Activated T-cell treated with anti-CD3 and anti-CD28 coated beads, Interleukin-2, amount 50 U/mL, for 24 hours (primary cell): ENCODE measurements at regions not wholly inside any gene's neighbourhood (a gene's known extent, or its start where the extent isn't known, plus 50 kb on each side); places are given as distances from the start of the nearest gene placed in this dataset.
"Not testable (repeated sequence)": the region's sequence is repeated elsewhere in the genome, so short reads cannot be mapped to it uniquely, and the experiment has no call there.

Experiments used
- DNase-seq: peaks from one replicate; pipeline ENCODE4 v3.0.0-alpha.2; 2020
- H3K27ac Mint-ChIP-seq: 2 replicates; pipeline ENCODE4 v1.8.0; 2020; ENCODE audit warnings: mild to moderate bottlenecking, mixed read lengths
- H3K27me3 Mint-ChIP-seq: 2 replicates; pipeline ENCODE4 v1.8.0; 2020; ENCODE audit warnings: mixed read lengths
- H3K36me3 Mint-ChIP-seq: 2 replicates; pipeline ENCODE4 v1.8.0; 2020; ENCODE audit warnings: low read depth, mixed read lengths
- H3K4me1 Mint-ChIP-seq: 2 replicates; pipeline ENCODE4 v1.8.0; 2020; ENCODE audit warnings: low read depth, mixed read lengths
- H3K4me3 Mint-ChIP-seq: 2 replicates; pipeline ENCODE4 v1.8.0; 2020; ENCODE audit warnings: mild to moderate bottlenecking, moderate library complexity, mixed read lengths
- H3K9me3 Mint-ChIP-seq: 2 replicates; pipeline ENCODE4 v1.8.0; 2020; ENCODE audit warnings: mixed read lengths

GRCh38 chr18:76708722-76709353 lies 113.5 kb upstream of the ZNF236 start:
- H3K4me1 Mint-ChIP-seq: peaks cover 2% of the 10 kb centered on the region
- H3K36me3 Mint-ChIP-seq: no peaks in the 10 kb centered on the region
- H3K27me3 Mint-ChIP-seq: no peaks in the 10 kb centered on the region
- no peak overlapping the region for H3K4me3 Mint-ChIP-seq
- DNase-seq: no peak
- no peak overlapping the region for H3K27ac Mint-ChIP-seq
- H3K9me3 Mint-ChIP-seq: no peaks in the 10 kb centered on the region

- no peaks in the 10 kb centered on the region for H3K36me3 Mint-ChIP-seq
- H3K4me1 Mint-ChIP-seq: peaks cover 2% of the 10 kb centered on the region
- no peaks in the 10 kb centered on the region for H3K9me3 Mint-ChIP-seq
- no peaks in the 10 kb centered on the region for H3K27me3 Mint-ChIP-seq
- no peak overlapping the region for H3K27ac Mint-ChIP-seq
- no peak overlapping the region for H3K4me3 Mint-ChIP-seq
- DNase-seq: no peak
These were observed 114.2 kb upstream of the ZNF236 start for GRCh38 chr18:76708071-76708721.

- H3K27ac Mint-ChIP-seq: no peak overlapping the region
- H3K9me3 Mint-ChIP-seq: no peaks in the 10 kb centered on the region
- no peak for DNase-seq
- H3K36me3 Mint-ChIP-seq: no peaks in the 10 kb centered on the region
- no peaks in the 10 kb centered on the region for H3K27me3 Mint-ChIP-seq
- peaks cover 2% of the 10 kb centered on the region for H3K4me1 Mint-ChIP-seq
- H3K4me3 Mint-ChIP-seq: no peak overlapping the region
These were observed 114.8 kb upstream of the ZNF236 start for GRCh38 chr18:76707534-76707933.

DNA sequence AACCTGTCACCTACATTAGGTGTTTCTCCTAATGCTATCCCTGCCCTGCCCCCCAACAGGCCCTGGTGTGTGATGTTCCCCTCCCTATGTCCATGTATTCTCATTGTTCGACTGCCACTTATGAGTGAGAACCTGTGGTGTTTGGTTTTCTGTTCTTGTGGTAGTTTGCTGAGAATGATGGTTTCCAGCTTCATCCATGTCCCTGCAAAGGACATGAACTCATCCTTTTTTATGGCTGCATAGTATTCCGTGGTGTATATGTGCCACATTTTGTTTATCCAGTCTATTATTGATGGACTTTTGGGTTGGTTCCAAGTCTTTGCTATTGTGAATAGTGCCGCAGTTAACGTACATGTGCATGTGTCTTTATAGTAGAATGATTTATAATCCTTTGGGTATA lies 117.8 kb upstream of the ZNF236 start:
- H3K27me3 Mint-ChIP-seq: peaks cover 10% of the 10 kb centered on the region
- H3K36me3 Mint-ChIP-seq, H3K27ac Mint-ChIP-seq, DNase-seq, H3K4me3 Mint-ChIP-seq, H3K9me3 Mint-ChIP-seq, H3K4me1 Mint-ChIP-seq: not testable (repeated sequence)

- no peak for DNase-seq
- H3K27ac Mint-ChIP-seq: no peak overlapping the region
These were observed 122.4 kb upstream of the ZNF236 start for GRCh38 chr18:76699923-76700322.

GRCh38 chr18:76697441-76697901 lies 124.9 kb upstream of the ZNF236 start:
- Mint-ChIP-seq H3K9me3 (no peaks in the 10 kb centered on the region), H3K36me3 (no peaks in the 10 kb centered on the region), H3K4me3 (no peak overlapping the region), H3K27ac (no peak overlapping the region), H3K4me1 (peaks cover 4% of the 10 kb centered on the region), H3K27me3 (peaks cover 55% of the 10 kb centered on the region)
- no peak for DNase-seq

More at GRCh38 chr18:76699923-76700322, 122.4 kb upstream of the ZNF236 start:
- Mint-ChIP-seq H3K4me1 (peaks cover 4% of the 10 kb centered on the region), H3K27me3 (peaks cover 46% of the 10 kb centered on the region), H3K36me3 (no peaks in the 10 kb centered on the region), H3K4me3 (no peak overlapping the region), H3K9me3 (no peaks in the 10 kb centered on the region)

DNA sequence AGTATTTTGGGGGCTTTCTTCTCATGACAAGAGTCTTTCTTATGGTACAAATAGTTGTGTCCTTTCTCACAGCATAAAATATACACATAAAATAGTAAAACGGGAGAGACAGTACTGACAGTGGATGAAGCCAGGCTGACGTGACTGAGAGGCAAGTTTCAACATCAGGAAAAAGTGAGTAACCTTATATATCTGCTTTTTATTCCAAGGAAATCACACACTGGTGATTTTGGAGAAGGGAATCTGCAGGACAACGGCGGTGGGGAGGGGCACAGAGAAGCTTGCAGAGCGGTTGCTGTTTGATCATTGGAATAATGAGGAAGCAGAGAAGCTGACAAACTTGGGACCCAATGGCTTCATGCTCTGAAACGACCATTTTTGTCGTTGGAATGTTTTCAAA lies 130.6 kb upstream of the ZNF236 start:
- Mint-ChIP-seq H3K4me3 (no peak overlapping the region), H3K36me3 (no peaks in the 10 kb centered on the region), H3K9me3 (no peaks in the 10 kb centered on the region), H3K27me3 (peaks cover 59% of the 10 kb centered on the region), H3K4me1 (peaks cover 18% of the 10 kb centered on the region), H3K27ac (no peak overlapping the region)
- DNase-seq: no peak

DNA sequence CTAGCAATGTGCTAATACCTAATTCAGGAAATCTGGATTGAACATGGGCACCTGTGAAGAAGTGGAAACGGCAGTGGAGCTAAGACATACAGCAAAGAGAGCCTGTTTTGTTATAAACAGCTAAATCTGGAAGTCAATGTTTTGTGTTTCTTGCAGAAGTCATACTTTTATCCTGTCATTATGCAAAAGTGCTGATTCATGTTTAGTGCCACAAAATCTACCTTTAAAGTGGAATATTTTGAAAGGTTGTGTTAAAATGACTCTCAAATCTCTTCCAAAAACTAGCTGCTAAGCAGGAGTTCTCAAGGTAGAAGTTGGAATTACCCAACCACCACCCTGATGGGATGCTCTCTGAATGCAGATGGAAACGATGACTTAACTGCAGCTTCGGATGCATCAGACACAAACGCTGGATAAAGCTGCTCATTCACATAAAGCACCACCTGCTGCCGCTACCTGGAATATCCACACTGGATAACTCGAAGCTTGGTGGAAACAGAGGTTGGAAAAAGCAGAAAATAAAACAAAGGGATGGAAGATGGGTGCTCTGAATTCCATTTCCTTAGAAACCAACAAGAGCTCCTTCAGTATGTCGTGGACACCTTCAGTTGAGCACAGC lies 132.6 kb upstream of the ZNF236 start:
- peaks cover 20% of the 10 kb centered on the region for H3K4me1 Mint-ChIP-seq
- H3K4me3 Mint-ChIP-seq: no peak overlapping the region
- no peak overlapping the region for H3K27ac Mint-ChIP-seq
- peaks cover 56% of the 10 kb centered on the region for H3K27me3 Mint-ChIP-seq
- no peak for DNase-seq
- no peaks in the 10 kb centered on the region for H3K36me3 Mint-ChIP-seq
- no peaks in the 10 kb centered on the region for H3K9me3 Mint-ChIP-seq

DNA sequence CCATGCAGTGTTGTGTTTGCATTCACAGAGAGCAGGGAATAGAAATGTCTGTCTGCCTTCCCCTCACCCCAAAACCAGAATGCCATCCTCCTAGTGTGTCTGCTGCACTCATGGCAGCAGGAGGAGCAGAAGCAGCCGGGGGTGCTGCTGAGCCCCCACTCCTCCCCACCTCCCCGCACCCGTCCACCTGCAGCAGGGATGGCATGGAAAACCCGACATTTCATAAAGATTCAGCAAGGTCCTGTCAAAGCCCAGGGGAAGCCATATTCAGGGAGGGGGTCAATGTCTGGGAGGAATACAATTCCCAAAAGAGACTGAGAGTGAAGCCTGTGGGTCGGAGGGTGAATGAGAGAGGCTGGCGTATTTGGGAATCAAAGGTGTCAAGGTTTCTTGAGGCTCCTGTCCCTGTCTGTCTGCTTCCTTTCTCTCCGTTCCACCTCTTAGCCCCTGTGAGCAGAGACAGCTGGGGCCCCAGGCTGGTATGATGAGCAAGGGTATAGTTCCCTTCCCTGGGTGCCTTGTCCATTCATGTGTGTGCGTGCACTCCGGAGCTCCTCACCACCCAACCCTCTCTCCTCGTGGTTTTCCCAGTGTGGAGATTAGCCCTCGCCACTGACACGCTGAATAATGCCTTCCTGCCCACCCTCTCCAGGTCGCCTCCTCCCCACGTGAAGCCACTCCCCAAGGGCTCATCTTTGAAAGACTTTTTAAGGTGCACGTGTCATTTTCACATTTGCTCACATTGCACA lies 133.5 kb upstream of the ZNF236 start:
- Mint-ChIP-seq H3K4me1 (peaks cover 20% of the 10 kb centered on the region), H3K4me3 (no peak overlapping the region), H3K9me3 (no peaks in the 10 kb centered on the region), H3K27me3 (peaks cover 54% of the 10 kb centered on the region), H3K36me3 (no peaks in the 10 kb centered on the region), H3K27ac (no peak overlapping the region)
- DNase-seq: no peak

- H3K9me3 Mint-ChIP-seq: no peaks in the 10 kb centered on the region
- no peaks in the 10 kb centered on the region for H3K36me3 Mint-ChIP-seq
- H3K27me3 Mint-ChIP-seq: peaks cover 49% of the 10 kb centered on the region
- no peak overlapping the region for H3K27ac Mint-ChIP-seq
- no peak for DNase-seq
- H3K4me1 Mint-ChIP-seq: peaks cover 20% of the 10 kb centered on the region
- no peak overlapping the region for H3K4me3 Mint-ChIP-seq
These were observed 134.9 kb upstream of the ZNF236 start for GRCh38 chr18:76687304-76687962.

DNA sequence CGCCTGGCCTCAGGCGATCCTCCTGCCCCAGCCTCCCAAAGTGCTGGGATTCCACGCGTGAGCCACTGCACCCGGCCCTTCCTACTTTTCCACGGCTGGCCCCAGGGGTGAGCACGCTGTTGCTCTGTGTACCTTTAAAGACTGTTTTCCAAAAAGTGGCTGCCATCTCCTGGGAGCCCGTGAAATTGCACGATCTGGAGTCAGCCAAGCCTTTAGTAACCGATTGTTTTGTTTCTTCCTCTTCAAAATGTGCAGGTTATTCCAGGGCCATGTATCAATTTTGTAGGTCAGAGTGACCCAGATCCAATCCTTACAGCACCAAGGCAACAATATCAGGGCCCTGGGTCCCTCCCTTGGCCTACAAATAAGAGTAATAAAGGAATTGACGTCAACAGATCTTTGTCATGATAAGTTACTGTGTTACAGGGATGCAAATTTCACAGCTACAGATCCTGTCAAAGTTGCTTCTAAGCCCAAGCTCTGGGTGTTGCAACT lies 135.6 kb upstream of the ZNF236 start:
- Mint-ChIP-seq H3K9me3 (no peaks in the 10 kb centered on the region), H3K27me3 (peaks cover 49% of the 10 kb centered on the region), H3K36me3 (no peaks in the 10 kb centered on the region), H3K27ac (peak overlapping the region; percentile 18), H3K4me3 (no peak overlapping the region), H3K4me1 (peaks cover 20% of the 10 kb centered on the region)
- DNase-seq: peak; percentile 39

GRCh38 chr18:76685860-76686259 lies 136.5 kb upstream of the ZNF236 start:
- Mint-ChIP-seq H3K27me3 (peaks cover 47% of the 10 kb centered on the region), H3K9me3 (no peaks in the 10 kb centered on the region), H3K4me1 (peaks cover 20% of the 10 kb centered on the region), H3K4me3 (no peak overlapping the region), H3K27ac (no peak overlapping the region), H3K36me3 (no peaks in the 10 kb centered on the region)
- DNase-seq: no peak

- H3K4me1 Mint-ChIP-seq: peaks cover 20% of the 10 kb centered on the region
- DNase-seq: no peak
- H3K27ac Mint-ChIP-seq: no peak overlapping the region
- H3K27me3 Mint-ChIP-seq: peaks cover 43% of the 10 kb centered on the region
- no peaks in the 10 kb centered on the region for H3K36me3 Mint-ChIP-seq
- no peak overlapping the region for H3K4me3 Mint-ChIP-seq
- H3K9me3 Mint-ChIP-seq: no peaks in the 10 kb centered on the region
These were observed 137.0 kb upstream of the ZNF236 start for GRCh38 chr18:76685402-76685801.

- Mint-ChIP-seq H3K4me1 (peaks cover 17% of the 10 kb centered on the region), H3K36me3 (no peaks in the 10 kb centered on the region)
These were observed 138.1 kb upstream of the ZNF236 start for GRCh38 chr18:76684265-76684664.

More at GRCh38 chr18:76684265-76684664, 138.1 kb upstream of the ZNF236 start:
- no peaks in the 10 kb centered on the region for H3K9me3 Mint-ChIP-seq
- peaks cover 31% of the 10 kb centered on the region for H3K27me3 Mint-ChIP-seq
- H3K27ac Mint-ChIP-seq: no peak overlapping the region
- H3K4me3 Mint-ChIP-seq: no peak overlapping the region
- DNase-seq: no peak
